GM12878 (cell line): ENCODE measurements at regions not wholly inside any gene's neighbourhood (a gene's known extent, or its start where the extent isn't known, plus 50 kb on each side); places are given as distances from the start of the nearest gene placed in this dataset.

ENCODE experiments used
- CTCF ChIP-seq, 3 experiments: IDR thresholded peaks in 2 of 3; conservative IDR thresholded peaks in 1 of 3; 2 replicates each; pipeline ENCODE4 v1.5.1; 2011; ENCODE audit warnings: low read depth in 3 of 3, low read length in 3 of 3, mild to moderate bottlenecking in 3 of 3, control low read depth in 2 of 3, moderate library complexity in 2 of 3, inconsistent platforms in 1 of 3, mixed read lengths in 1 of 3; ENCODE audit not compliant: control insufficient read depth in 2 of 3, insufficient read depth in 1 of 3; ENCODE audit errors: extremely low read depth in 1 of 3
- NBN ChIP-seq: fragments of 450-650 bp; IDR thresholded peaks from 2 replicates; pipeline ENCODE4 v1.6.1; 2016
- PAX8 ChIP-seq: fragments of 450-650 bp; IDR thresholded peaks from 2 replicates; pipeline ENCODE4 v1.6.1; 2017; ENCODE audit warnings: mild to moderate bottlenecking, moderate library complexity
- RFX5 ChIP-seq: IDR thresholded peaks from 2 replicates; pipeline ENCODE4 v1.6.1; 2011; ENCODE audit warnings: low read depth, low read length, improper control_type of control experiment
- ZZZ3 ChIP-seq: IDR thresholded peaks from 2 replicates; pipeline ENCODE4 v1.6.1; 2011; ENCODE audit warnings: low read depth; ENCODE audit not compliant: control insufficient read depth, insufficient read length

- TF ChIP-seq ZZZ3: no peak
- TF ChIP-seq CTCF (IDR thresholded peaks at IDR 0.05 in 2 of 3, conservative IDR thresholded peaks at IDR 0.05 in 1 of 3; ENCODE audit: control insufficient read depth in 2 of 3, extremely low read depth in 1 of 3, insufficient read depth in 1 of 3, low read depth in 3 of 3, low read length in 3 of 3): no peak
- no peak for TF ChIP-seq NBN
- no peak for TF ChIP-seq RFX5
- no peak for TF ChIP-seq PAX8
These were observed 1133.5 kb upstream of the TMPRSS15 start for GRCh38 chr21:19537116-19537515.
